SK-N-SH (cell line): ENCODE measurements at regions not wholly inside any gene's neighbourhood (a gene's known extent, or its start where the extent isn't known, plus 50 kb on each side); places are given as distances from the start of the nearest gene placed in this dataset.

Source experiments
- FOSL2 ChIP-seq: IDR thresholded peaks from 2 replicates; pipeline ENCODE4 v1.4.0; 2012; ENCODE audit warnings: low read depth, mild to moderate bottlenecking, moderate library complexity, borderline replicate concordance
- FOXJ3 ChIP-seq: sonication (generic); formaldehyde crosslinking; IDR thresholded peaks from 2 replicates; pipeline ENCODE4 v1.5.1; 2020; ENCODE audit warnings: mild to moderate bottlenecking, missing genetic modification reagents
- MXI1 ChIP-seq: IDR thresholded peaks from 2 replicates; pipeline ENCODE4 v1.6.1; 2012; ENCODE audit warnings: mild to moderate bottlenecking, low read depth, low read length, improper control_type of control experiment
- POLR2AphosphoS5 ChIP-seq: IDR thresholded peaks from 2 replicates; pipeline ENCODE4 v1.6.1; 2012; ENCODE audit warnings: low read depth, low read length
- SIN3A ChIP-seq: IDR thresholded peaks from 2 replicates; pipeline ENCODE4 v1.6.1; 2012; ENCODE audit warnings: low read depth, mild to moderate bottlenecking, low read length, moderate library complexity, borderline replicate concordance
- TAF1 ChIP-seq: IDR thresholded peaks from 2 replicates; pipeline ENCODE4 v1.6.1; 2012; ENCODE audit warnings: low read depth, mild to moderate bottlenecking, low read length, moderate library complexity, borderline replicate concordance
- TF ChIP-seq, protein P1 (sequence below): fragments of 200-600 bp; sonication (generic); IDR thresholded peaks from 2 replicates; pipeline ENCODE4 v1.6.1; 2017; ENCODE audit warnings: antibody characterized with exemption, mild to moderate bottlenecking, moderate library complexity
- TF ChIP-seq, protein P2 (sequence below): IDR thresholded peaks from 2 replicates; pipeline ENCODE4 v1.4.0; 2012; ENCODE audit warnings: low read depth, borderline replicate concordance

DNA sequence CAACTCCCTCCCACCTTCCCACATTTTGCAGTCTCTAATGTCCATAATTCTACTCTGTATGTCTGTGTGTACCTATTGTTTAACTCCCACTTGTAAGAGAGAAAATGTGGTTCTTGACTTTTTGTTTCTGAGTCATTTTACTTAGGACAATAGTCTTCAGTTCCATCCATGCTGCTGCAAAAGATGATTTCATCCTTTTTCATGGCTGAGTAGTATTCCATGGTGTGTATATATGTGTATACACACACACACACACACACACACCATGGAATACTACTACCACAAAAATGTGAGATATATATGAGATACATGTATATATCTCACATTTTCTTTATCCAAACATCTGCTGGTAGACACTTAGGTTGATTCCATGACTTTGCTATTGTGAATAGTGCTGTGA is 182.1 kb upstream of the GALNT17 start:
- TF ChIP-seq TAF1 (no peak), SIN3A (no peak), FOXJ3 (no peak), POLR2AphosphoS5 (no peak), MXI1 (no peak), FOSL2 (no peak)
- TF ChIP-seq, protein P1, sequence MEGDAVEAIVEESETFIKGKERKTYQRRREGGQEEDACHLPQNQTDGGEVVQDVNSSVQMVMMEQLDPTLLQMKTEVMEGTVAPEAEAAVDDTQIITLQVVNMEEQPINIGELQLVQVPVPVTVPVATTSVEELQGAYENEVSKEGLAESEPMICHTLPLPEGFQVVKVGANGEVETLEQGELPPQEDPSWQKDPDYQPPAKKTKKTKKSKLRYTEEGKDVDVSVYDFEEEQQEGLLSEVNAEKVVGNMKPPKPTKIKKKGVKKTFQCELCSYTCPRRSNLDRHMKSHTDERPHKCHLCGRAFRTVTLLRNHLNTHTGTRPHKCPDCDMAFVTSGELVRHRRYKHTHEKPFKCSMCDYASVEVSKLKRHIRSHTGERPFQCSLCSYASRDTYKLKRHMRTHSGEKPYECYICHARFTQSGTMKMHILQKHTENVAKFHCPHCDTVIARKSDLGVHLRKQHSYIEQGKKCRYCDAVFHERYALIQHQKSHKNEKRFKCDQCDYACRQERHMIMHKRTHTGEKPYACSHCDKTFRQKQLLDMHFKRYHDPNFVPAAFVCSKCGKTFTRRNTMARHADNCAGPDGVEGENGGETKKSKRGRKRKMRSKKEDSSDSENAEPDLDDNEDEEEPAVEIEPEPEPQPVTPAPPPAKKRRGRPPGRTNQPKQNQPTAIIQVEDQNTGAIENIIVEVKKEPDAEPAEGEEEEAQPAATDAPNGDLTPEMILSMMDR, result no peak
- TF ChIP-seq, protein P2, sequence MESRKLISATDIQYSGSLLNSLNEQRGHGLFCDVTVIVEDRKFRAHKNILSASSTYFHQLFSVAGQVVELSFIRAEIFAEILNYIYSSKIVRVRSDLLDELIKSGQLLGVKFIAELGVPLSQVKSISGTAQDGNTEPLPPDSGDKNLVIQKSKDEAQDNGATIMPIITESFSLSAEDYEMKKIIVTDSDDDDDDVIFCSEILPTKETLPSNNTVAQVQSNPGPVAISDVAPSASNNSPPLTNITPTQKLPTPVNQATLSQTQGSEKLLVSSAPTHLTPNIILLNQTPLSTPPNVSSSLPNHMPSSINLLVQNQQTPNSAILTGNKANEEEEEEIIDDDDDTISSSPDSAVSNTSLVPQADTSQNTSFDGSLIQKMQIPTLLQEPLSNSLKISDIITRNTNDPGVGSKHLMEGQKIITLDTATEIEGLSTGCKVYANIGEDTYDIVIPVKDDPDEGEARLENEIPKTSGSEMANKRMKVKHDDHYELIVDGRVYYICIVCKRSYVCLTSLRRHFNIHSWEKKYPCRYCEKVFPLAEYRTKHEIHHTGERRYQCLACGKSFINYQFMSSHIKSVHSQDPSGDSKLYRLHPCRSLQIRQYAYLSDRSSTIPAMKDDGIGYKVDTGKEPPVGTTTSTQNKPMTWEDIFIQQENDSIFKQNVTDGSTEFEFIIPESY, result no peak
